Activated B cell treated with CpG ODN at 0.5 μM for 24 hours (primary cell): ENCODE measurements at regions not wholly inside any gene's neighbourhood (a gene's known extent, or its start where the extent isn't known, plus 50 kb on each side); places are given as distances from the start of the nearest gene placed in this dataset.
"Not testable (repeated sequence)": the region's sequence is repeated elsewhere in the genome, so short reads cannot be mapped to it uniquely, and the experiment has no call there.

ENCODE experiments used
- ATAC-seq: fragments of 200-7000 bp; cut with Tn5 transposase; one replicate; pipeline ENCODE4 v1.10.0; 2021; ENCODE audit warnings: low read depth, mild to moderate bottlenecking, moderate library complexity
- CTCF ChIA-PET: fragments of 350-600 bp; sonication (Branson Sonifier 250); formaldehyde crosslinking; loops from one replicate; lab custom pipeline; 2021; ENCODE audit warnings: antibody characterized with exemption; lab: Charles Lee
- POLR2A ChIA-PET: fragments of 350-600 bp; sonication (Branson Sonifier 250); formaldehyde crosslinking; loops from one replicate; lab custom pipeline; 2021; ENCODE audit warnings: antibody characterized with exemption; lab: Charles Lee
- DNase-seq: peaks from one replicate; pipeline ENCODE4 v3.0.0; 2022
- H3K27ac Mint-ChIP-seq: one replicate; pipeline ENCODE4 v1.8.0; 2020; ENCODE audit warnings: mixed read lengths
- H3K27me3 Mint-ChIP-seq: one replicate; pipeline ENCODE4 v1.8.0; 2021; ENCODE audit warnings: mixed read lengths
- H3K36me3 Mint-ChIP-seq: one replicate; pipeline ENCODE4 v1.8.0; 2021; ENCODE audit warnings: low read depth, mixed read lengths
- H3K4me1 Mint-ChIP-seq: one replicate; pipeline ENCODE4 v1.8.0; 2021; ENCODE audit warnings: mixed read lengths
- H3K4me3 Mint-ChIP-seq: one replicate; pipeline ENCODE4 v1.8.0; 2020; ENCODE audit warnings: mild to moderate bottlenecking, mixed read lengths
- H3K9me3 Mint-ChIP-seq: one replicate; pipeline ENCODE4 v1.8.0; 2020; ENCODE audit warnings: mixed read lengths
- CTCF ChIP-seq: fragments of 200-600 bp; IDR thresholded peaks from one replicate; pipeline ENCODE4 v1.8.0; 2022; ENCODE audit warnings: antibody characterized with exemption, mild to moderate bottlenecking
- intact Hi-C: fragments of 100-400 bp; cut with micrococcal nuclease; formaldehyde crosslinking; loops from one replicate; pipeline ENCODE4 v1.15.1; 2024

GRCh38 chr3:89533275-89533674, 425.9 kb downstream of the EPHA3 start:
- no peak overlapping the region for H3K4me3 Mint-ChIP-seq
- no peak for TF ChIP-seq CTCF
- peaks cover 6% of the 10 kb centered on the region for H3K9me3 Mint-ChIP-seq
- H3K4me1 Mint-ChIP-seq, result no peaks in the 10 kb centered on the region
- intact Hi-C loops, result no loop called here
- ChIA-PET POLR2A (no interaction called here), CTCF (no interaction called here)
- DNase-seq, result no peak
- H3K27ac Mint-ChIP-seq, result no peak overlapping the region
- H3K27me3 Mint-ChIP-seq, result no peaks in the 10 kb centered on the region
- no peaks in the 10 kb centered on the region for H3K36me3 Mint-ChIP-seq
- ATAC-seq, result no peak

- H3K4me3 Mint-ChIP-seq, ATAC-seq, H3K36me3 Mint-ChIP-seq, H3K4me1 Mint-ChIP-seq, H3K27me3 Mint-ChIP-seq, POLR2A ChIA-PET, H3K9me3 Mint-ChIP-seq, H3K27ac Mint-ChIP-seq, intact Hi-C loops, DNase-seq, CTCF ChIA-PET: not testable (repeated sequence)
Measured at GRCh38 chr3:89554587-89554986, 447.2 kb downstream of the EPHA3 start.

- H3K4me3 Mint-ChIP-seq, result no peak overlapping the region
- peaks cover 6% of the 10 kb centered on the region for H3K9me3 Mint-ChIP-seq
- CTCF ChIA-PET, result no interaction called here
- no peaks in the 10 kb centered on the region for H3K27me3 Mint-ChIP-seq
- H3K4me1 Mint-ChIP-seq, result no peaks in the 10 kb centered on the region
- no peak overlapping the region for H3K27ac Mint-ChIP-seq
- ATAC-seq (no peak), DNase-seq (no peak)
- no peak for TF ChIP-seq CTCF
- intact Hi-C loops, result no loop called here
- no peaks in the 10 kb centered on the region for H3K36me3 Mint-ChIP-seq
- POLR2A ChIA-PET, result no interaction called here
Measured at GRCh38 chr3:89558711-89559110, 451.3 kb downstream of the EPHA3 start.

- no peaks in the 10 kb centered on the region for H3K27me3 Mint-ChIP-seq
- ATAC-seq (no peak), DNase-seq (no peak)
- intact Hi-C loops, result no loop called here
- no peaks in the 10 kb centered on the region for H3K36me3 Mint-ChIP-seq
- peaks cover 13% of the 10 kb centered on the region for H3K9me3 Mint-ChIP-seq
- no peak overlapping the region for H3K4me3 Mint-ChIP-seq
- TF ChIP-seq CTCF, result no peak
- H3K4me1 Mint-ChIP-seq, result no peaks in the 10 kb centered on the region
- H3K27ac Mint-ChIP-seq, result no peak overlapping the region
- CTCF ChIA-PET, result no interaction called here
- POLR2A ChIA-PET, result no interaction called here
Measured at GRCh38 chr3:89560568-89560967, 453.1 kb downstream of the EPHA3 start.

- Mint-ChIP-seq H3K27ac (no peak overlapping the region), H3K4me3 (no peak overlapping the region), H3K36me3 (no peaks in the 10 kb centered on the region), H3K4me1 (no peaks in the 10 kb centered on the region), H3K27me3 (no peaks in the 10 kb centered on the region), H3K9me3 (peaks cover 21% of the 10 kb centered on the region)
- ATAC-seq, result no peak
- intact Hi-C loops, result no loop called here
- no peak for TF ChIP-seq CTCF
- DNase-seq, result no peak
- POLR2A ChIA-PET, result no interaction called here
- CTCF ChIA-PET, result no interaction called here
Measured at GRCh38 chr3:89562373-89562772, 455.0 kb downstream of the EPHA3 start.

- no peak overlapping the region for H3K27ac Mint-ChIP-seq
- H3K4me3 Mint-ChIP-seq, result no peak overlapping the region
- no peaks in the 10 kb centered on the region for H3K27me3 Mint-ChIP-seq
- ChIA-PET CTCF (no interaction called here), POLR2A (no interaction called here)
- no peak for ATAC-seq
- peaks cover 21% of the 10 kb centered on the region for H3K9me3 Mint-ChIP-seq
- H3K4me1 Mint-ChIP-seq, result no peaks in the 10 kb centered on the region
- DNase-seq, result no peak
- H3K36me3 Mint-ChIP-seq, result no peaks in the 10 kb centered on the region
- intact Hi-C loops, result no loop called here
- TF ChIP-seq CTCF, result no peak
Measured at GRCh38 chr3:89565098-89565497, 457.7 kb downstream of the EPHA3 start.
